Activated naive CD4-positive, alpha-beta T cell treated with anti-CD3 and anti-CD28 coated beads, Interleukin-2, amount 50 U/mL, for 16 hours (primary cell): ENCODE measurements at regions not wholly inside any gene's neighbourhood (a gene's known extent, or its start where the extent isn't known, plus 50 kb on each side); places are given as distances from the start of the nearest gene placed in this dataset.
A peak's percentile ranks its signal among the peaks of the same experiment; 100 is the strongest.

ENCODE experiments used
- DNase-seq: peaks from one replicate; pipeline ENCODE4 v3.0.0-alpha.2; 2020

DNA sequence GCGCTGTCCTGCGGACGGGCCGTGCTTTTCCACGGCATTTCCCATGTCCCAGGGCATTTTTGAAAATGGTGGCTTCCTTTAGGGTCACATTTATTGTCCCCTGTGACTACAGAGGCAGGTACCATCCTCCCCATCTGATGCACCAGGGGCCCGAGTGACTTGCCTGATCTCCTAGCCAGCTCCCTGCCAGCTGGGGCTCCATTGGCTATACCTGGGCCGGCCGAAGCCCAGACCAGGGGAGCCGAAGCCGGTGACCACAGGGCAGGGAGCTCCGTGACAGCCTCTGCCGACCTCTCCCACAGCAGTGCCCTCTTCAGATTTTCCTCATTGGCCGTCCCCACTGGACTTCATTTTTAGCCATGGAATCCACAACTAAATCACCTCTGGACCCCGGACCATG lies 170.6 kb downstream of the RBFOX3 start:
- DNase-seq, result no peak

DNA sequence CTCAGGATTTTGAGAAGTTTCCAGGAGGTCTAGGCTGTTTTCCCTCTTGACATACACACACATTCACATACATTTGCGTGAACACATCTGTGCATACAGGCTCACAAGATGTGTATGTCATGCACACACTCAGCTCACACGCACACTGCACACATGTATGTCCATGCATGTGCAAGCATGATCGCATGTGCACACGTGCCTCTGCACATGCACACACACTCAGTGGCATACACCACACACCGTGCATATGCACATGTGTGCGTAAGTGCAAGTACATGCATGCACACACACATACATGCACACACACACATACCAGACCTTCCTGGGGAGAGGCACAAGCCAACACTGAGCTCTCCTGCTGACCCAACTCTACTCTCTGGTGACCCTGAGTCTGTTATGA lies 171.4 kb downstream of the RBFOX3 start:
- DNase-seq, result no peak

DNA sequence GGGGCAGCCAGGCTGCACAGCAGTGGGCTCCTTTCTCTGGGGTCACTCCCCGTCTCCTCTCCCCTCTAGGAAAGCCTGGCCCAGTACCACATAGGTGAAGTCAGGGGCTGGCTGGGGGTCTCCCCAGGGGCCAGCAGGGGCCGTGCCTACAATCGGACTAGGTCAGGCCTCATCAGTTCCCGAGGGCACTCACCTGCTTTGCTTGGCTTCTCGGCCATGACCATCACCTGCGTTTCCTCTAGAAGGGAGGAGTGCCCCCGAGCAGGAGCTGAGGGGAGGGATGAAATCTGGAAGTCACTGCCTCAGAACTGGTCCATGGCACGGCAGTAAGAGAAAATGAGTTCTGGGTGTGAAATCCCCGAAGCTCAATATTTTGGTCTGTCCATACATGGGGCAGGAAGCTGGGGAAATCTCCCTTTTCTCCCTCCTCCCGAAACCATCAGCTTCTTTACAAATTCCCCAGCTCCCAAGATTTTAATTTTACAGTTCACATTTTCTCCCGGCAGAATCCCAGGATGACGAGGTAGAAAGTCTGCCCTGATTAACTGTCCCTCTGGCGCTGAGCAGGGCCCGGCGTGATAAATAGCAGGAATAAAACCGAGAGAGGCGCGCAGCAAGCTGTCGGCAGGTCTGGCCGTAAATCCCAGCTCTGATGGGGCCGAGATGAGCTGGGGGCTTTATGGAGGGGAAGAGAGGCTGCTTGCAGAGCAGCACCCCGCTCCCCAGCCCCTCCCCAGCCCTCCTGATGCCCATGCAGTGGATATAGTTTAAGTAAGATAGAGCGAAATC lies 172.1 kb downstream of the RBFOX3 start:
- no peak for DNase-seq

DNA sequence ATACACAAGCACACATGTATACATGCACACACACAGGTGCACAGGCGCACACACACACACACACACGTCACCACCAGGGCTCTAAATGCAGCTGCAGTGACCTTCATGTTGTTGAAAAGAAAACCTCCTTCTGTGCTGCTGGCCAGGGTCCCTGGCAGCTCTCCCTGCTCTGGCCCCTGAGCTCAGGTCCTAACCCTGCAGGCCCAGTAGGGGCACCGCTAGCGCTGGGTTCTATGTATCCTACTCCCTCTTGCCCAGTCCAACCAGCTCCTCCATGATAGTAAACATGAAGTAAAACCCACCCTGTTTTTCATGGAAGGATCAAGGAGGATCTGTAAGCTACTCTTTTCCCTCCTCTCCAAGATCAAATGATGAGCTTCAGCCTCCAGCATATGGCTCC lies 172.8 kb downstream of the RBFOX3 start:
- no peak for DNase-seq

DNA sequence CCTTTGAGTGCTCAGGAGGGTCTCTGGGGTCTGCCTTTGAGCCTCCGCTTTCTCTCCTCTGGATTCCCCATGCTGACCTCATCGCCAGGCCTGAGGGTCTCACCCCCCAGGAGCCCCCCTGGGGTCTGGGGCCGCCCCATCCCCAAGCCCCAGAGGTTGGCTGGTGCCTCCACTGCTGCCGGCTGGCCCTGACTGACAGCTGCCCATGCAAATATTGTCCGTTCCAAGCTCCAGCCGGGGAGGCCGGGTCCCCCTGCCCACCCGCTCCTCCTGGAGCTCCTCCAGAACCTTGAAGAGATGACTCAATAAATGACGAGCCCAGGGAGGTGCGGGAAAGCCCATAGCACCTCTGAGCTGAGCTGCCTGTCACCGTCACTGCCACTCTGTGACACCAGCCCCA lies 173.8 kb downstream of the RBFOX3 start:
- no peak for DNase-seq

DNA sequence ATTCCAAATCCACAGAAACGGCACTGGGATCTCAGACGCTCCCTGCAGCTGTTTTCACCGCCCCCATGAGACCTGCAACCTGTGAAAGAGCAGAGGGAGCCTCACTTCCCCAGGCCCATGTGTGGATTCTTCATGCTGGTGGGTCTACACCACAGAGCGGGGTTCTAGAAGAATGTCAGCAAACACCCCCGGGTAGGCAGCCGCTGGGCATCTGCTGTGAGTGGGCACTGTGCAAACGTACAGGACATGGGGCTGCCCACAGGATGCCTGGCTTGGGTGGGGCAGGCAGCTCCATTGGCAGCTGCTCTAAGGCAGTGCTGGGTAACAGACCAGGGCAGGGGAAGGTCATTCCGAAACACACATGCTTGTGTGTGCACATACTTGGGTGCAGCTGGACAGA lies 174.9 kb downstream of the RBFOX3 start:
- DNase-seq, result no peak

DNA sequence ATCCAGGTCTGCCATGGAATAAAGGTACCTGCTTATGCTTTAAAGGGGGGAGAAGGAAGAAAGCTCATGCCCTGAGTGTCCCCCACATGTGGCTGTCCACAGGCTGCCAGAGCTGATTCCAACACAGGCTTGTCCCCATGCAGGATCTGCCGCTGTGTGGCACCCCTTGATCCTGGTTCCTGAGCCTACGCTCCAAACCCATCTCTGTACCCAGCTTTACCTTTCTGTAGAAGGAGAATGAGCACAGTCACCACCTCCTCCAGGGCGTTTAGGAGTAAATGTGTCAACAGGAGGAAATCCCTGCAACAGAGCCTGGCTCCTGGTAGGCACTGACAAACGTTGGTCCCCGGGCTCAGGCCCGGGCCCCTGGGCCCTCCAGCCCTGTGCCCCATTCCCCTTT lies 175.6 kb downstream of the RBFOX3 start:
- DNase-seq, result no peak

DNA sequence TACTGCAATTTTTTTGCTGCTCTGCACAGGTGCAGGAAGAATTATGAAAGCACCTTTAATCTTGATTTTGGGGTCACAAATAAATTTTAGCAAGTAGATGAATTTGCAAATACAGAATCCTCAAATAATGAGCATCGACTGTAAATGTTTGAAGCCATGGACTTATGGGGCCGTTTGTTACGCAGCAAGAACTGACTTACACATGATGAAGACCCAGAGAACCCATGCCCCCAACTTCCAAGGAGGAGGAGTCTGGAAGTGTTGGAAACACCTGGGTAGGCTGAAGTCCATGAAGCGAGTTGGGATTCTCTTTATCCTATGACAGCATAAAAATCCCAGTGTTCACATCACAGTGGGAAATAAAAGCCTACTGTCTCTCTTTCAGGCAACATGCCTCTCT lies 176.6 kb downstream of the RBFOX3 start:
- no peak for DNase-seq

DNA sequence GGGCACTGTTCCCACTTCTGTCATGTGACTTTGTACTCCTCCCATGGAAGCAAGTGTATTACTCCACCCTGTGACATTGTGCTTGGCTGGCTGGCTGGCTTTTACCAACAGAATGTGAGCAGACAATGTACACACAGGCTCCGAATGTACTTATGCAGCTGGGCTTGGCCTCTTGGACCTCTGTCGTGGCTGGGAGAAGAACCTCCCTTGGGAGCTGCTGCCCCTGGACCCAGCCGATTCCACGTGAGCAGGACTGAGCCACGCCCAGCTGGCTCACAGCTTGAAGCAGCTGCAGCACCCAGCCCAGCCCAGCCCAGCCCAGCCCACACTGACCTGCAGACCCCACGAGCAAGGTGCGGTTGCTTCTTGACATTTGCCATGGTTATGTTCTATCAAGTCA lies 177.5 kb downstream of the RBFOX3 start:
- DNase-seq, result no peak

DNA sequence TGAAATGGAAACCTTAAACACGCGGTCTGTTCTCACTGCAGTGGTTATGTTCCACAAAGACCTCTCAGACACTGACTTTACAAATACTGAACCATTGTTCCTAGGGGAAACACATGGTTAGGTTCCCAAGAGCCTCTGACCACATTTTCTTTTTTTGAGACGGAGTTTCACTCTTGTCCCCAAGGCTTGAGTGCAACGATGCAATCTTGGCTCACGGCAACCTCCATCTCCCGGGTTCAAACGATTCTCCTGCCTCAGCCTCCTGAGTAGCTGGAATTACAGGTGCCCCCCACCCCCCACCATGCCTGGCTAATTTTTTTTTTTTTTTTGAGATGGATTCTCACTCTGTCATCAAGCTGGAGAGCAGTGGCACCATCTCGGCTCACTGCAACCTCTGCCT lies 179.7 kb downstream of the RBFOX3 start:
- no peak for DNase-seq

DNA sequence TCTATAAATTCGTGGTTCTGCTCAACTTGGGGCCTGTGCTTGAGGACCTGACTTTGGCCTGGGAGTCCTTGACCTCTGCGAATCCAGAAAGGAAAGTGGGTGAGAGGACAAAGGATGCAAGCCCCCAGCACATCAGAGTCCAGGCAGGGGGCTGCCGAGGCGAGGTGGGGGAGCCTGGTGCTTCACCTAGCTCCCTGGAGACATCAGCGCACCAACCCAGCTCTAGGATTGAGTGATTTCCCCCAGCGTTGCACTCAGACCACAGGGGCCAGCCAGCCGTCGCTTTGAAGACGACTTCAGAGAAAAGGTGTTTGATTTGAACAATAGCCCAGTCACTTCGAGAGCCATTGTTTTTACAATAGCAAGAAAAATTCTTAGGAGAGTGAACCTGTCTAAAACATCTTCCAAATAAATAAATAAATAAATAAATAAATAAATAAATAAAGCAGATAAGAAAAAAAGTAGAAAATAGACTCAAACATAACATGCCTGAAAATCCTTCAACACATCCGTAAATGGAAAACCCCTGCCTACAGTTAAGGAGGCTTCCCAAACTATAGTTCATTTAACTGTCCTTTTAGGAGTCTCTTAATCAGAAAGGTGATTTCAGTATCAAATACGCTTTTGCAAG lies 180.9 kb downstream of the RBFOX3 start:
- no peak for DNase-seq

DNA sequence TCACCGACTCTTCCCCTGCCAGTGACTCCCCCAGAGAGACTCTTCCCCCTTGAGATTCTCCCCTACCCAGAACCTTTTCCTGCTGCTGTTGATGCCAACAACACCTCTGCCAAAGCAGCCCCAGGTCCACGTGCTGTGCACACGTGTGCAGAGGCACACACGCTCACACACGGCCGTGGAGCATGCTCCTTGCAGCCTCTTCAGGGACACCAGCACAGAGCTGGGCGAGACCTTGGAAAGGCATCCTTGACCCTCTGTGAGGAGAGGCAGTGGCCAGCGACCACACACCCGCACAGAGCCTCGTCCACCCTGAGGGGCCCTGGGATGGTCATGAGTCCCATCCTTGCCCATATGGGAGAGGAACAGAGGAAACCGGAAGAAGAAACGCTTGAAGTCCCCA lies 181.9 kb downstream of the RBFOX3 start:
- no peak for DNase-seq

DNA sequence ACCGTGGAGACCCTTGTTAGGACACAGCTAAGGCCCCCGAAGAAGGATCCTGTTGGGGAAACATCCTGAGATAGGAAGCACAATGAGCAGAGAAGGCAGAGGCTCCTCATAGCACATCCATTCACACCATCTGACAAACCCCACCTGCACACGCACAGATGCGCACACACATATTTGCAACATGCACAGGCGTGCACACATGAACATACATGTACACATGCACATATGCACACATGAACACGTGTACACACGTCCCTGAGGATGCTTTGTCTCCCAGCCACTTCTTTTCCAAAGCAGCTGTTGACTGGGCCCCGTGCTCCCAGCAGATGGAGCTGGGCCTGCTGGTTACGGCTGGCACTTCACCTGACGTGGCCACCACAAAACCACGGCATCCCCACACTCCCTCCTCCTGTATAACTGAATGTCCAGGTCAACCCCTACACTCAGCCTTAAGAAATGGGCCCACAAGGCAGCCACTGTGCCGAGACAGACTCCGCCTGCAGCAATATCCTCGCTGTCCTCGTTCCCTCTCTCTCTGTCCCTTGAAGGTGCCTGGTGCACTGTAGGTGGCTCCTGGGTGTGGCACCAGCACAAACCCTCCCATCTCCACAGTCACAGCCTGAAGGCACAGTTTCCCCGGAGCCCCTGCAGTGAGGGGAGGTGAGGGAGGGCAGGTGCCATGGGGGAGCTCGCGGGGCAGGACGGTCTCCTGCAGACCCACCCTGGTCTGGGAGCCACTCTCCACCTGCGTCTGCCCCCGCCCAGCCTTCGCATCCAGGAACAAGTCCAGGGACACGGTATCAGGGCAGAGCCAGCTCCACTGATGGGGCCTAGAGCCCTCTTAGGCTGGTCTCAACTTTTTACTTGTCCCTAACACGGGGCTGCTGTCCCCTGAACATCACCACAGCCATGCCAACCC lies 183.0 kb downstream of the RBFOX3 start:
- DNase-seq, result no peak

DNA sequence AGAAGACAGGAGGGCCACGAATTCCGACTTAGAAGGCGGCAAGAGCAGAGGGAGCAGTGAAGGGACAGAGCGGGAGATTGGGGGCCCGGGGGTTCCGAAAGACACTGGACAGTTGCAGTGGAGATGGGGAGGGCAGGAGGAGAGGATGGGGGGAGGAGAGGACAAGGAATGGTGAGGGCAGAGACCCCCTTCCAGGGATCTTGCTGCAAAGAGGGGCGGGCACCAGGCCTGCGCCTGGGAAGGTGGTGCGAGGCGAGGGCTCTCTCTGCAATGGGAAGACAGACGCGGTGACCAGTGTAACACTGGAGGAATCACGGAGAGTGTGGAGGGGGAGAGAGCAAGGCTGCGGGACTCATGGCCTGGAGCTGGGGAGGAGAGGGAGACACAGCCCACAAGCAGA lies 185.2 kb downstream of the RBFOX3 start:
- DNase-seq, result no peak

DNA sequence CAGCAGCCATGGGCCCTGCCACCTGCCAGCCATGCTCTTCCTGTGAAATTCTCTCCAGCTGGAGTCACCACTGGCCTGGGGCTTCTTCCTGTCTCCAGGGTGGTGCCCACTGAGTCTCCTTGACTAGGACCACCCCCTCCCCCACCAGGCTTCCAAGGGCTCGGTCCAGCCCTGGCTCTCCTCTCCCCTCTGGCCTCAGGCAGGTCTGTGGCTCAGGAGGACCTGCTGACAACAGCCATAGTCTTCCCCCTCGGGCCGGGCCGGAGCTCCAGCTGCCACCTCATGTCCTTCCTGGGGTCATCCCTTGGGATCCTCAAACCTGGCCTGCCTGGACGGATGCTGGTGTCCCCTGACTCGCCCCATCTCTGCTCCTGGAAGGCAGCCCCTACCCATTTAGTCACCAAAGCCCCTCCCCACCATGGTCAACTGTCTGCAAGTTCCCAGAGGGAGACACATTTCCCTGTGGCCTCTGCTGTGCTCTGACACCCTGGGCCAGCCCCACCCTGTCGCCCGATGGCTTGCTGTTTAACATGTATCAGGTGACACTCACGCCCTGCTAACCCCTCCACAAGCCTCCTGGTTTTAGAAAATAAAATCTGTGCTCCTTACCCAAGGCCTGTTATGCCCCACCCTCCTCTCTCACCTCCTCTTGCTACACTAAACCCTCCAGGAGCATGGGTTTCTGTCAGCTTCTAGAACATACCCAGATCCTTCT lies 186.2 kb downstream of the RBFOX3 start:
- DNase-seq, result no peak

DNA sequence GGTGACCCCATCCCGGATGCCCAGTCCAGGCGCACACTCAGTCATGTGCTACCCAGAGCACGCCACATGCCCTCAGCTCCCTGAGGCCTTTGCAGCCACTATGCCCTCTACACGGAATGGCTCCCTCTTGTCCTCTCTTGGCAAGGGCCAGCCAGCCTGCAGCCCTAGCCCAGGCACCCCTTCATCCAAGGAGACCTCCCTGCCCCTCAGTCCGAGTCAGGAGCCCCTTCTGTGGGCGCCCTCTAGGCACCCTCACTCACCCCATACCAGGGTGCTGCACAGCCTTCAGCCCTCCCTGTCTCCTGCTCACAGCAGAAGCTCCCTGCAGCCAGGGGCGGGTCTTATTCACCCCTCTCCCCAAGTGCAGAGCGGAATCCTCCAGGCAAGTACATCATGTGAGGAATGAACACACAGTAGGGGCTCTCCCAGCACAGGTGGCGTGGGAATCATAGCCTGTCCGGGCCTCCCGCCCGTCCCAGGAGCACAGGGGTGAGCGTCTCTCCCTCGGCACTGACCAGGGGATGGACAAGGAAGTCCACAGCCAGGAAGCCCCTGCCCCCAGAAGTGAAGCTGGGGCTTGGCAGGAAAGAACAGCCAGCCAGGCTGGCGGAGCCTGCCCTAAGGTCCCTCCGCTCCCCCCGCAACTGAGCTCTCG lies 186.9 kb downstream of the RBFOX3 start:
- DNase-seq, result no peak

DNA sequence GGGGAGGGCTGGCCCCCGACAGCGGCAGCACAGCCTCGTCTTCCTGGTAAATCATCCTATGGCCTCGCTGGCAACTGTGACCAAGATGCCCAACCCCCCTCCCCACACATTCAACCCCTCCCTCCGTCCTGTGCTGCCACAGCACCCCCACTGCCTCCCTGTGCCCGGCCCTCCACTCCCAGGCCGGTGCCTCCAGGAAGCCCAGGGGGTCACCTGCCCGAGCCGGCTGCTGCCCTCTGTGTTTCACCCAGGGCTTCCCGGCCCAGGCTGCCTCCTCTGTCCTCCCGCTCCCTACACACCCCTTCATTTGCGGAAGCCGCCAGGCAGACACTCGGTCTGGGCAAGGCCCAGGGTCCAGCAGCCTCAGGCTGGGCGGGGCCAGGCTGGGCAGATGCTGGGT lies 188.6 kb downstream of the RBFOX3 start:
- DNase-seq, result no peak

DNA sequence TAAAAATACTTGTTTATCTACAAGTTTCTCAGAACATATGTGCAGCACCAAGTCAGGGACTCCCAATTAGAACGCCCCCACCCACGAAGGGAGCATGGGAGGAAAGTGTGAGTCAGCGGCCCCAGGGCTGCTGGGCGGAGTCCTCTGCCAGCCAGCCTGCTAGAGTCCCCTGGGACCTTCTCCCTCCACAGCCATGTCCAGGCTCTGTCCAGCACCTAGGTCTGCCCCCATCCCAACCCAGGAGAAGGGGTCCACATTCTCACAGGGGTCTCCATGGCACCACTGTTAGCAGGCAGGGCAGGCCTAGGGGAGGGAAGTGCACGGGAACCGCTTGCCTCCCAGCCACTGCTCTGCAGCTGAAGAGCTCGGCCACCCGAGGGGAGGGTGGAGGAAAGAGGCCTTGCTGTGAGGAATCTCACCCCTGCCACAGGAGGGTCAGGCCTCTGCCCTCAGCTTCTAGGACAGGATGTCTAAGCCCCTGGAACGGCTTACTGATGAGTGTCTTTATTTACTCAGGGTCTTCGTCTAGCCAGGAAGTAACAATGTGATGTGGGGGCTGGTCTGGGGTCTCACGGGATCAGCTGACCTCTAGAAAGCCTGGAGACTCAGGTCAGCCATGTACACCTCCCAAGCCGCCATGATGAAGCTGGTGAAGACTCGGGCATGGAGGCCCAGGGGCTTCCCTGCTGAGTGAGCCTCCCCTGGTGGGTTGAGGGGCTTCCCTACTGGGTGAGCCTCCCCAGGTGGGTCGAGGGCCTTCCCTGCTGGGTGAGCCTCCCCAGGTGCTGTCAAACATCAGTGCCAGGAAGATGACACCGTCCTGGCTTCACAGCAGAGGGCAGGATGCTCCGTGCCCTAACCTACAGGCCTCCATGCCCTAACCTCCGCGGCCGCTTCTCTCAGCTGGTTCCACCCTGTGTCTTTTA lies 190.3 kb downstream of the RBFOX3 start:
- DNase-seq, result peak; percentile 50

DNA sequence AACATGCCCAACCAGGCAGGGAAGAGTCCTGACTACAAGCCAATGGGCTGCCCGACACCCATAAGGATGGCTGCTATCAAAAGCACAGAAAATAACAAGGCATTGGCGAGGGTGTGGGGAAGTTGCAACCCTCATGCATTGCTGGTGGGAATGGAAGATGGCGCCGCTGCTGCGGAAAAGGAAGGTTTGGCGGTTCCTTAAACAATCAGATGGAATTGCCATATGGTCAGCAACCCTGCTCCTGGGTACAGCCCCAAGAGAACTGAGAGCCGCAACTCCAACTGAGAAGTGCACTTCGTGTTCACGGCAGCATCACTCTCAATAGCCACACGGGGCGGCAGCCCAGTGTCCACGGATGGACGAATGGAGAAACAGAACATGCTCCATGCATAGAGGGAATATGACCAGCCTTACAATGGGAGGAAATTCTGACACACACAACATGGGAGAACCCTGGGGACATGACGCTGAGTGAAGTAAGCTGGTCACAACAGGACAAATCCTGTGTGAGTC lies 193.3 kb downstream of the RBFOX3 start:
- no peak for DNase-seq

DNA sequence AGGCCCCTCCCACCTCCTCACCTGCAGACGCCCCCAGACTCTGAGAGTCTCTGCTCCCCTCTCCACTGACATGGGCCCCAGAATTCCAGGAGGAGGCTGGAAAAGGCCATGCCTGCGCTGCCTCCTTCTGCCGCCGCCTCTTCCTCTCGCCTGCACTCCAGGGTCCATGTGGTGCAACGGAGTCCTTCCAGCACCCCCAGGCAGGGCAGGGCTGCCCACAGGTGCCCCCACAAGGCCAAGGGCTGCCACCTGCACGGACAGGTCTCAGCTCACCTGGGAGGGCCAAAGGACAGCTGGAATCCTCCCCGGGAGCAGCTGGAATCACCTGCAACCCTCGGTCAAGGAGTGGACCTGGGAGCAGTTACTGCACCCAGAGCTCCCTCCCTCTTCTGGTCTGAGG lies 194.9 kb downstream of the RBFOX3 start:
- DNase-seq, result no peak

DNA sequence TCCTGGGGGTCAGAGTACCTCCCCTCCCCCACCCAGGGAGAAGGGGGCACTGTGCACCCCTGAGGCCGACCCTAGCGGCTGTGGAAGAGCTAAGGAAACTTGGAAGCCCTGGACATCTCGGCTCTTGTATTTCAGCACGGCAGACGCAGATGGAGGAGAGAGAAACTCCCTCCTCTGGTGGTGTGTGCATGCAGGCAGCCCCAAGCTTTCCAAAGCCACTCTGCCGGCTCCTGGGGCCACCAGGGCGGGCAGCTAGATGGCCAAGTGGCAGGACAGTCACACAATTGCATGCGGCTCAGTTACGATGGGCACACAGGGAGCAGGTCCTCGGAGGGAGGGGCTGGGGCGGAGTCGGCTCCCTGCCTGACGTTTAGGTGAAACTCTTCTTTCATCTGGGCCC lies 195.5 kb downstream of the RBFOX3 start:
- DNase-seq, result no peak
